GM13977 (cell line): ENCODE measurements at regions not wholly inside any gene's neighbourhood (a gene's known extent, or its start where the extent isn't known, plus 50 kb on each side); places are given as distances from the start of the nearest gene placed in this dataset.
"Not testable (repeated sequence)": the region's sequence is repeated elsewhere in the genome, so short reads cannot be mapped to it uniquely, and the experiment has no call there.

ENCODE experiments used
- DNase-seq: peaks from one replicate; pipeline ENCODE4 v3.0.0; 2012; ENCODE audit warnings: low spot score
- CTCF ChIP-seq: IDR thresholded peaks from 2 replicates; pipeline ENCODE4 v1.5.1; 2012; ENCODE audit warnings: mild to moderate bottlenecking, control low read depth; ENCODE audit not compliant: insufficient read depth; ENCODE audit errors: extremely low read depth, missing control alignments
- in situ Hi-C: fragments of 300-500 bp; cut with MboI; formaldehyde crosslinking; loops from one replicate; pipeline ENCODE4 v1.12.0; 2022; ENCODE audit warnings: low sequenced_read_pairs, low pct_unique_long_range_greater_than_20kb, mixed read lengths, inconsistent platforms; ENCODE audit not compliant: unreplicated experiment

- in situ Hi-C loops: not testable (repeated sequence)
These were observed 83.4 kb upstream of the RAP2C start for GRCh38 chrX:132302687-132303086.

GRCh38 chrX:132294776-132295495, 75.7 kb upstream of the RAP2C start:
- in situ Hi-C loops: loop anchor here (25.0 kb wide), 1 partner anchor 317 kb away; no protein-coding TSS in a partner anchor
- no peak for DNase-seq
- TF ChIP-seq CTCF: no peak

More at GRCh38 chrX:132302687-132303086, 83.4 kb upstream of the RAP2C start:
- DNase-seq: not testable (repeated sequence)

- no peak for TF ChIP-seq CTCF
- in situ Hi-C loops: loop anchor here (25.0 kb wide), 1 partner anchor 318 kb away; no protein-coding TSS in a partner anchor
- DNase-seq: no peak
These were observed 74.9 kb upstream of the RAP2C start for GRCh38 chrX:132294192-132294591.

GRCh38 chrX:132292793-132293192, 73.5 kb upstream of the RAP2C start:
- DNase-seq: peak; percentile 56
- in situ Hi-C loops: loop anchor here (25.0 kb wide), 1 partner anchor 320 kb away; no protein-coding TSS in a partner anchor

GRCh38 chrX:132277953-132278614, 58.8 kb upstream of the RAP2C start:
- in situ Hi-C loops: loop anchor here (25.0 kb wide), 1 partner anchor 334 kb away; no protein-coding TSS in a partner anchor
- DNase-seq: no peak
- no peak for TF ChIP-seq CTCF

More at GRCh38 chrX:132292793-132293192, 73.5 kb upstream of the RAP2C start:
- TF ChIP-seq CTCF: peak; percentile 71

- in situ Hi-C loops: no loop called here
- no peak for TF ChIP-seq CTCF
- no peak for DNase-seq
These were observed 53.6 kb upstream of the RAP2C start for GRCh38 chrX:132272826-132273225.

- no peak for DNase-seq
- in situ Hi-C loops: no loop called here
- TF ChIP-seq CTCF: no peak
These were observed 52.1 kb upstream of the RAP2C start for GRCh38 chrX:132271311-132271778.
